ENCODE measurements at regions not wholly inside any gene's neighbourhood (a gene's known extent, or its start where the extent isn't known, plus 50 kb on each side); places are given as distances from the start of the nearest gene placed in this dataset.

DNA sequence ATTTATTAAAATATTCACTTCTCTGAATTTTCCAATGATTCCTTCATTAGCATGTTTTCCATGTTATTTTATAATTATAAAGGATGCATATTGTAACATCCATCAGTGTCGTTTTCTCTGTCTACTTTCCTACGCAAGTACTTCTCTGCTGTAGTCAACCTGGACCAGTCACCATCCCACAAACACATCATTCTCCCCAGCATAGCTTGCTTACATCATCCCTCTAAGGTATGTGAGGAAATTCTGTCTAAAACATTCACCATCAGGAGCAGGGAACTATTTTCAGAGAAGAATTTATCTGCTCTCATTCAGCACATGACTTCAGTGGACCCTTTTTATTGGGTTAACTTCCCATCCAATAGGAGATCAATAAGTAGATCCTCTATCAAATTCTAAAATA, 806.1 kb upstream of the ARGLU1 start:
- no peak overlapping the region for H3K27ac ChIP-seq (ENCODE audit: extremely low read depth, low read depth, low read length)
- intact Hi-C loops (cut with micrococcal nuclease): no loop called here
- POLR2A ChIA-PET: no interaction called here
- in situ Hi-C loops (cut with MboI): no loop called here
- H3K9me1 ChIP-seq (ENCODE audit: control insufficient read depth, insufficient read depth, low read length): no peaks in the 10 kb centered on the region
- no peaks in the 10 kb centered on the region for H3K27me3 ChIP-seq (ENCODE audit: control insufficient read depth in 2 of 2, insufficient read depth in 2 of 2, low read length in 2 of 2)
- H3K79me2 ChIP-seq (ENCODE audit: control insufficient read depth, insufficient read depth, low read length): no peaks in the 10 kb centered on the region
- H3K9ac ChIP-seq (ENCODE audit: insufficient read depth in 1 of 2, low read depth in 2 of 2, low read length in 2 of 2): no peak overlapping the region
- TF ChIP-seq NFE2L1 (tag; IDR thresholded peaks at IDR 0.05; ENCODE audit: borderline replicate concordance, low read depth) (no peak), EWSR1 (IDR thresholded peaks at IDR 0.05; ENCODE audit: borderline replicate concordance, low read depth, partially characterized antibody) (no peak), ZNF224 (CRISPR knock-in tag; IDR thresholded peaks at IDR 0.05) (no peak), MTF1 (CRISPR knock-in tag; IDR thresholded peaks at IDR 0.05; ENCODE audit: borderline replicate concordance) (no peak), CREB1 (IDR thresholded peaks at IDR 0.05) (no peak), CREB1 (CRISPR knock-in tag; IDR thresholded peaks at IDR 0.05) (no peak), BRCA1 (IDR thresholded peaks at IDR 0.05) (no peak), BRCA1 (CRISPR knock-in tag; IDR thresholded peaks at IDR 0.05) (no peak), SMAD1 (IDR thresholded peaks at IDR 0.05; ENCODE audit: low read depth, low read length, partially characterized antibody) (no peak), ADNP (tag; IDR thresholded peaks at IDR 0.05) (no peak), ZNF384 (IDR thresholded peaks at IDR 0.05; ENCODE audit: low read depth, low read length) (no peak), EHMT2 (IDR thresholded peaks at IDR 0.05) (no peak), RBM17 (IDR thresholded peaks at IDR 0.05; ENCODE audit: borderline replicate concordance, low read depth, low read length) (no peak), CEBPG (CRISPR knock-in tag; IDR thresholded peaks at IDR 0.05) (no peak), CEBPG (tag; conservative IDR thresholded peaks at IDR 0.05 in 1 of 2, IDR thresholded peaks at IDR 0.05 in 1 of 2) (no peak)
- TF ChIP-seq, protein P1, sequence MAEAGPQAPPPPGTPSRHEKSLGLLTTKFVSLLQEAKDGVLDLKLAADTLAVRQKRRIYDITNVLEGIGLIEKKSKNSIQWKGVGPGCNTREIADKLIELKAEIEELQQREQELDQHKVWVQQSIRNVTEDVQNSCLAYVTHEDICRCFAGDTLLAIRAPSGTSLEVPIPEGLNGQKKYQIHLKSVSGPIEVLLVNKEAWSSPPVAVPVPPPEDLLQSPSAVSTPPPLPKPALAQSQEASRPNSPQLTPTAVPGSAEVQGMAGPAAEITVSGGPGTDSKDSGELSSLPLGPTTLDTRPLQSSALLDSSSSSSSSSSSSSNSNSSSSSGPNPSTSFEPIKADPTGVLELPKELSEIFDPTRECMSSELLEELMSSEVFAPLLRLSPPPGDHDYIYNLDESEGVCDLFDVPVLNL (CRISPR knock-in tag; IDR thresholded peaks at IDR 0.05; ENCODE audit: low read depth): no peak
- TF ChIP-seq, protein P2, sequence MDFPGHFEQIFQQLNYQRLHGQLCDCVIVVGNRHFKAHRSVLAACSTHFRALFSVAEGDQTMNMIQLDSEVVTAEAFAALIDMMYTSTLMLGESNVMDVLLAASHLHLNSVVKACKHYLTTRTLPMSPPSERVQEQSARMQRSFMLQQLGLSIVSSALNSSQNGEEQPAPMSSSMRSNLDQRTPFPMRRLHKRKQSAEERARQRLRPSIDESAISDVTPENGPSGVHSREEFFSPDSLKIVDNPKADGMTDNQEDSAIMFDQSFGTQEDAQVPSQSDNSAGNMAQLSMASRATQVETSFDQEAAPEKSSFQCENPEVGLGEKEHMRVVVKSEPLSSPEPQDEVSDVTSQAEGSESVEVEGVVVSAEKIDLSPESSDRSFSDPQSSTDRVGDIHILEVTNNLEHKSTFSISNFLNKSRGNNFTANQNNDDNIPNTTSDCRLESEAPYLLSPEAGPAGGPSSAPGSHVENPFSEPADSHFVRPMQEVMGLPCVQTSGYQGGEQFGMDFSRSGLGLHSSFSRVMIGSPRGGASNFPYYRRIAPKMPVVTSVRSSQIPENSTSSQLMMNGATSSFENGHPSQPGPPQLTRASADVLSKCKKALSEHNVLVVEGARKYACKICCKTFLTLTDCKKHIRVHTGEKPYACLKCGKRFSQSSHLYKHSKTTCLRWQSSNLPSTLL (IDR thresholded peaks at IDR 0.05): no peak
- CTCF ChIA-PET (ENCODE audit: low intra/inter-chr PET ratio): no interaction called here
- no peaks in the 10 kb centered on the region for H3K36me3 ChIP-seq (ENCODE audit: control insufficient read depth, insufficient read depth, low read length)
- FAIRE-seq (no peak), DNase-seq (ENCODE audit: extremely low read depth in 1 of 4, low spot score in 3 of 4) (no peak), ATAC-seq (no peak)
- no peak overlapping the region for H3K4me2 ChIP-seq (ENCODE audit: insufficient read depth, low read length)
- H4K20me1 ChIP-seq (replicated peaks; ENCODE audit: control insufficient read depth, insufficient read depth, low read length): no peaks in the 10 kb centered on the region
- H3K4me1 ChIP-seq (replicated peaks in 1 of 2; ENCODE audit: control insufficient read depth in 2 of 2, insufficient read depth in 2 of 2, low read length in 2 of 2): no peaks in the 10 kb centered on the region
- no TSS peak for BruUV-seq (replicated peaks)
- no peak overlapping the region for H3K4me3 ChIP-seq
- H3K9me3 ChIP-seq (replicated peaks; ENCODE audit: control insufficient read depth, insufficient read depth, low read depth, low read length): no peaks in the 10 kb centered on the region; the same call in 1 of the 2 replicates
- H2AFZ ChIP-seq (ENCODE audit: low read depth, low read length): no peak overlapping the region
- 0% methylated on average over 2 of the region's 2 CpGs for WGBS (ENCODE audit: insufficient coverage, low coverage, missing lambda C conversion rate)

Data from K562 (cell line).